Aorta (tissue), 5 donors: ENCODE measurements at regions not wholly inside any gene's neighbourhood (a gene's known extent, or its start where the extent isn't known, plus 50 kb on each side); places are given as distances from the start of the nearest gene placed in this dataset.
"Not testable (repeated sequence)": the region's sequence is repeated elsewhere in the genome, so short reads cannot be mapped to it uniquely, and the experiment has no call there.

Experiments
- ATAC-seq: fragments of 200-7000 bp; cut with Tn5 transposase; one replicate; pipeline ENCODE4 v1.9.1; 2022; ENCODE audit warnings: moderate library complexity; ENCODE audit not compliant: low FRiP score
- DNase-seq, 2 donors: peaks; one replicate each; pipeline ENCODE4 v3.0.0-alpha.2; 2020
- H3K27ac ChIP-seq, 2 donors: one replicate each; pipeline ENCODE4 v1.5.1; 2013; ENCODE audit warnings: low read length in 2 of 2, mild to moderate bottlenecking in 2 of 2, moderate library complexity in 2 of 2, control low read depth in 1 of 2, inconsistent platforms in 1 of 2, low read depth in 1 of 2
- H3K27me3 ChIP-seq, 2 donors: one replicate each; pipeline ENCODE4 v1.6.1; 2013; ENCODE audit warnings: control low read depth in 1 of 2, low read length in 1 of 2, mild to moderate bottlenecking in 1 of 2, moderate library complexity in 1 of 2; ENCODE audit not compliant: insufficient read depth in 2 of 2, control insufficient read depth in 1 of 2
- H3K36me3 ChIP-seq, 2 donors: one replicate each; pipeline ENCODE4 v1.6.1; 2013; ENCODE audit warnings: control low read depth in 1 of 2, low read length in 1 of 2, mild to moderate bottlenecking in 1 of 2; ENCODE audit not compliant: insufficient read depth in 2 of 2, control insufficient read depth in 1 of 2
- H3K4me1 ChIP-seq, 2 donors: one replicate each; pipeline ENCODE4 v1.6.1; 2013; ENCODE audit warnings: low read length in 2 of 2, control low read depth in 1 of 2, mild to moderate bottlenecking in 1 of 2, moderate library complexity in 1 of 2; ENCODE audit not compliant: insufficient read depth in 2 of 2, control insufficient read depth in 1 of 2
- H3K4me3 ChIP-seq, 2 donors: one replicate each; pipeline ENCODE4 v1.5.1; 2013; ENCODE audit warnings: low read length in 2 of 2, control low read depth in 1 of 2, mild to moderate bottlenecking in 1 of 2
- H3K9me3 ChIP-seq: one replicate; pipeline ENCODE4 v1.6.1; 2013; ENCODE audit warnings: mild to moderate bottlenecking, low read length; ENCODE audit not compliant: control insufficient read depth
- WGBS, 2 donors: extraction: QIAGEN DNeasy Blood & Tissue Kit; methylation state at CpG; one replicate each; pipeline ENCODE4 v1.1.7; 2013; 5-methylcytosine and 5-hydroxymethylcytosine counted together
- intact Hi-C, 2 donors: fragments of 100-400 bp; cut with DNase I; formaldehyde crosslinking; loops; one replicate each; pipeline versions ENCODE4 v1.14.2 to v1.15.0; 2022
- donor health status: healthy with polysubstance abuse.
- donor health status: Bipolar disorder and iron deficiency.
- donor health status: DM: no; HTN: no; CAD: no.
- donor health status: DM: no; HTN: no; CAD: no.
- donor health status: DM: yes; HTN: yes; CAD: no.

DNA sequence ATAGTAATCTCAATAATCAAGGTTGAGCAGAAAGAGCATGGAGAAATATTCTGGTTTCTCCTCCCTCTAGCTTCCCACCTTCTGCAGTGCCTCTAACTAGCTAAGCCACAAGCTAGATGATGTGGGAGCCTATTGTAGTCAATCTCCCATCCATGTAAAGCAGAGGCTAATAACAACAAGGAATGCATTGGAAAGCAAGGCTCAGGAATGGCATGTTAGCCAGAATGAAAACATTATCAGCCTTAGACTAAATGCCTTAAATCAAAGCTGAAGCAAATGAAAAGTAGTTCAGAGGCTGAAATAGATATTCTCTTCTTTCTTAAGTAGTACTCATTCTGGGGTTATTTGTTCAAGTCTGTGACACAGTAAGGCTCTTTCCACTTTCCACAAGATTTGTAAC, 350.3 kb upstream of the DPPA4 start:
- Histone ChIP-seq H3K4me3 (no peak overlapping the region), H3K9me3 (no peaks in the 10 kb centered on the region), H3K27ac (peak overlapping the region; percentile 25 to 57), H3K4me1 (no peaks in the 10 kb centered on the region), H3K27me3 (no peaks in the 10 kb centered on the region), H3K36me3 (no peaks in the 10 kb centered on the region)
- DNase-seq (no peak), ATAC-seq (no peak)
- intact Hi-C loops, result loop anchor here in 1 of 2 donors (10.0 kb wide), 2 partner anchors 133 to 1387 kb away; partner anchors contain the start of gene NECTIN3

DNA sequence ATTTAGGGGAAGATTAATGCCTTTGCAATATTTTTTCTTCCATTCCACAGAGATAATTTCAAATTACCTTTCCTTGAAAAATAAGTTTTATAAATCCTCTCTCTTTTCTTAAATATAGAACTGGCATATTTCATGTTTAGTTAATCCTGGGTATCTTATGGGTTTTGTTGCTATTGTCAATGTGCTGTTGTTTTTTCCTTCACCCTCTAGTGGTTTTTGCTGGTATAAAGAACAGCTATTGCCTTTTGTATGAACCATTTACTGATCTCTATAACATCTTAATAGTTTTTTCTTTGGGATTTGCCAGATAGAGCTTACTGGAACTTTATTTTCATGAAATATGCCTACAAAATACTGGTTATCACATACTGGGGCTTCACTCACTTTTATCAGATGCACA, 359.6 kb upstream of the DPPA4 start:
- no peaks in the 10 kb centered on the region for H3K9me3 ChIP-seq
- DNase-seq (no peak), ATAC-seq (no peak)
- H3K36me3 ChIP-seq, result no peaks in the 10 kb centered on the region
- no peak overlapping the region for H3K4me3 ChIP-seq
- H3K27me3 ChIP-seq, result no peaks in the 10 kb centered on the region
- H3K4me1 ChIP-seq, result no peaks in the 10 kb centered on the region
- intact Hi-C loops, result no loop called here
- H3K27ac ChIP-seq, result no peak overlapping the region

DNA sequence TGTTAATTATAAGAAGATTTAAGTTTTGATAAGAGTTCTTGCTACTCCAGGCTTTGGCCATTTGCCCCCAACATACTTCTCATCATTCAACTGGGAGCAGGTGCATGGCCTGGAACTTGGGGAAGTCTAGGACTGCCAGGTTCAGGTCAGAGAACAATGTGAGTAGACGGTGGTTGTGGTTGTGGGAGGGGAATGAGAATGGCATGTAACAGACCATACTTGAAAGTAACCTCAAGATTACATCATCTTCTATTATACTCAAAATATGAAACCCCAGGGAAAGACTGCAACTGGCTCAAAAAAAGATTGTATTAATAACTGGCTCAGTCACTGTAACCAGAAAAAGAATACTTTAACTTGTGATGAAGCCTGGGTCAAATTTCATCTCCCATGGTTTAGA, 364.9 kb upstream of the DPPA4 start:
- Histone ChIP-seq H3K9me3 (no peaks in the 10 kb centered on the region), H3K27ac (no peak overlapping the region), H3K27me3 (no peaks in the 10 kb centered on the region), H3K36me3 (no peaks in the 10 kb centered on the region), H3K4me3 (no peak overlapping the region), H3K4me1 (peaks cover 0 to 4% of the 10 kb centered on the region in 2 donors)
- no peak for ATAC-seq
- 0 to 3% methylated on average over 1 of the region's 1 CpG for whole genome bisulfite sequencing, 2 donors
- intact Hi-C loops, result no loop called here
- DNase-seq, result no peak

DNA sequence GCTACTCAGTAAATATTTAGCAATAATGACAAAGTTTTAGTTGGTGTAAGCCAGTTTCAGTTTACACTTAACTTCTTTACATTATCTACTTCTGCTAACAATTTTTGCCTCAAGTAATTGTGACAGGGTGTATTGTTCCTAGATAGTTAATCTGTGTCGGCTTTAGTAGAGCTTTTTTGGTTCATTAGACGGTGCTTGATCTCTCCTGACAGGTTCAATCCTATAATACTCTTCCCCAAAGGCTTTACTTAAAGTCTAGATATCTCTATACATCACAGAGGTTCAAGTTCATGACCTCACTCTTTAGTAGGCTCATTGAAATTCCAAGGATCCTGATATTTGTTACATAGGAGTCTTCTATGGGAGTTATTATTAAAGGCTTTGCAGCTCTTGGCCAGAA, 365.6 kb upstream of the DPPA4 start:
- WGBS, 2 donors, result 84 to 92% methylated on average over 2 of the region's 2 CpGs
- Histone ChIP-seq H3K4me3 (no peak overlapping the region), H3K4me1 (peaks cover 0 to 4% of the 10 kb centered on the region in 2 donors), H3K9me3 (no peaks in the 10 kb centered on the region), H3K27me3 (no peaks in the 10 kb centered on the region), H3K27ac (no peak overlapping the region), H3K36me3 (no peaks in the 10 kb centered on the region)
- ATAC-seq (no peak), DNase-seq (no peak)
- intact Hi-C loops, result no loop called here

DNA sequence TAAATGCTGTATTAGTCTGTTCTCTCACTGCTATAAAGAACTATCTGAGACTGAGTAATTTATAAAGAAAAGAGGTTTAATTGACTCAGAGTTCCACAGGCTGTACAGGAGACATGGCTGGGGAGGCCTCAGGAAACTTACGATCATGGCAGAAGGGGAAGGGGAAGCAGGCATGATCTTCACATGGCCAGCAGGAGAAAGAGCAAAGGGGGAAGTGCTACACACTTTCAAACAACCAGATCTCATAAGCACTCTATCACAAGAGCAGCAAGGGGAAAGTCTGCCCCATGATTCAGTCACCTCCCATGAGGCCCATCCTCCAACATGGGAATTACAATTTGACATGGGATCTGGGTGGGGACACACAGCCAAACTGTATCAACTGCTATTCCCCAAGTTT, 367.8 kb upstream of the DPPA4 start:
- intact Hi-C loops, H3K4me3 ChIP-seq, H3K9me3 ChIP-seq, H3K36me3 ChIP-seq, H3K27me3 ChIP-seq, H3K27ac ChIP-seq, ATAC-seq, DNase-seq, H3K4me1 ChIP-seq: not testable (repeated sequence)
- 96 to 100% methylated on average over 1 of the region's 1 CpG for WGBS, 2 donors

DNA sequence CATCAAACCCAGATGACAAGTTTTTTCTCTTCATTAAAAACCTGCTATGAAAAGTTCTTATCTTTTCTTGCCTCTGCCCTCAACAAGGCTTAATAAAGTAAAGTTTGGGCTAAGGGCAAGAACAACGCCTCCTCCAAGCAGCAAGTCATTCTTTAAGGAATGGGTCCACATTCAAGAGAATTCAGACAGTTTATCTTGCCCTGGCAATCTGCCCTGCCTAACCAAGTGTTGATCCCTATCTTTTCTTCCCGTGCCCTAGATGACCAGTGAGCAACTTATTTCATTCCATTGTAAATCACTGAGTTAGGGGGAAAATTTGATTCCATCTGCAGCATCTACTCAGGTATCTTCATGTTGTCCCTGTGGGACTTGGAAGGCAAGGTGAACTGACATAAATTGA, 370.3 kb upstream of the DPPA4 start:
- H3K27me3 ChIP-seq, result no peaks in the 10 kb centered on the region
- intact Hi-C loops, result no loop called here
- no peak overlapping the region for H3K27ac ChIP-seq
- H3K4me1 ChIP-seq, result peaks cover 0 to 1% of the 10 kb centered on the region in 2 donors
- no peak for ATAC-seq
- no peaks in the 10 kb centered on the region for H3K36me3 ChIP-seq
- whole genome bisulfite sequencing, 2 donors, result 38 to 40% methylated on average over 2 of the region's 2 CpGs
- no peak overlapping the region for H3K4me3 ChIP-seq
- no peak for DNase-seq
- H3K9me3 ChIP-seq, result no peaks in the 10 kb centered on the region

DNA sequence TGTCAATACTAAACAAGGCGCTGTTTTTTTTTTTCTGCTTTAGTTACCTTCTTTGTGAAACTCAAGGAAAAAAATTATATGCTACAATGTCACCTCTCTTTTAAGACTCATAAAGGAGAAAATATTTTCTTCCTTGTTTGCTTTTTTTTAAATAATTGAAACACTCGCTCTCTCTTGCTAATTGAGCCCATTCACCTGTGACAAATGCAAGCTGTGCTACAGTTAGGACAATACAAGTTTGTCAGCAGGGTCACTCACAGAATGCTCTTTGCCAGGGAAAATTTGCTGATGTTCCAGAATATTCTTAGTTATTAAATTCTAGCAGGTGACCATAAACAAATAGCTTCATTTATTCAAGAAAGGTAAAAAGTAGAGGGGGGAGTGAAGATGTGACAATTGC, 375.9 kb upstream of the DPPA4 start:
- 74 to 77% methylated on average over 2 of the region's 2 CpGs for WGBS, 2 donors
- no peak overlapping the region for H3K4me3 ChIP-seq
- peaks cover 0 to 4% of the 10 kb centered on the region in 2 donors for H3K4me1 ChIP-seq

DNA sequence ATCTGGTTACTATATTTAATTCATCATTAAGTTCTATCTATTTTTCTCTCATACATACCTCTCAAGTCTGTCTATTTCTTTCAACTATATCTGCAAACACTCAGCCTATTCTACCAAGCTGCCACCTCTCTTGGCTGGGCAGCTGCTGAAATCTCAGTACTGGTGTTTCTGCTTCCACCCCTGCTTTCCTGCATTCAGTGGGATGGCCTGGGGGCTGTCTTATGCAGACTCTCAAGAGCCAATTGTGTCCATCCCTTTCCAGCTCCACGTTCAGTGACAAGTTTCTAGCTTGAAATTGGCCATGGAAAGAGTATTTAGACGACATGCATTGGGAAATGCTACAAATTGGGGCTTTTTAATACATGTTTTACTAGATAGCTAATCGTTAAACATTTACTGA, 378.4 kb upstream of the DPPA4 start:
- no peak for ATAC-seq
- no peak overlapping the region for H3K4me3 ChIP-seq
- intact Hi-C loops, result no loop called here
- no peaks in the 10 kb centered on the region for H3K36me3 ChIP-seq
- peaks cover 0 to 4% of the 10 kb centered on the region in 2 donors for H3K4me1 ChIP-seq
- WGBS, 2 donors, result 62 to 65% methylated on average over 3 of the region's 3 CpGs
- no peaks in the 10 kb centered on the region for H3K27me3 ChIP-seq
- no peak for DNase-seq
- no peaks in the 10 kb centered on the region for H3K9me3 ChIP-seq
- H3K27ac ChIP-seq, result no peak overlapping the region

More for the DNA sequence above, 375.9 kb upstream of the DPPA4 start:
- H3K9me3 ChIP-seq, result no peaks in the 10 kb centered on the region
- no peak overlapping the region for H3K27ac ChIP-seq
- no peaks in the 10 kb centered on the region for H3K27me3 ChIP-seq
- no peak for DNase-seq
- intact Hi-C loops, result no loop called here
- ATAC-seq, result no peak
- H3K36me3 ChIP-seq, result no peaks in the 10 kb centered on the region

DNA sequence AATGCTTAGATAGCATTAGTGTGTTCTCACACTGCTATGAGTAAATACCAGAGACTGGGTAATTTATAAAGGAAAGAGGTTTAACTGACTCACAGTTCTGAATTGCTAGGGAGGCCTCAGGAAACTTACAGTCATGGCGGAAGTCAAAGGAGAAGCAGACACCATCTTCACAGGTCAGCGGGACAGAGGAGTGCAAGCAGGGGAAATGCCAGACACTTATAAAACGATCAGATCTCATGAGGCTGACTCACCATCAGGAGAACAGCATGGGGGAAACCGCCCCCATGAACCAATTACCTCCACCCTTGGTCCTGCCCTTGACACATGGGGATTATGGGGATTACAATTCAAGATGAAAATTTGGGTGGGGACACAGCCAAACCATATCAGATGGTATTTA, 381.5 kb upstream of the DPPA4 start:
- ATAC-seq, result no peak
- intact Hi-C loops, result no loop called here
- WGBS, 2 donors, result 83 to 86% methylated on average over 4 of the region's 4 CpGs

More for the DNA sequence above, 381.5 kb upstream of the DPPA4 start:
- no peaks in the 10 kb centered on the region for H3K9me3 ChIP-seq
- no peak for DNase-seq
- H3K36me3 ChIP-seq, result no peaks in the 10 kb centered on the region
- no peak overlapping the region for H3K27ac ChIP-seq
- no peaks in the 10 kb centered on the region for H3K27me3 ChIP-seq
- no peak overlapping the region for H3K4me3 ChIP-seq
- H3K4me1 ChIP-seq, result peaks cover 0 to 4% of the 10 kb centered on the region in 2 donors
